ENCODE measurements at regions not wholly inside any gene's neighbourhood (a gene's known extent, or its start where the extent isn't known, plus 50 kb on each side); places are given as distances from the start of the nearest gene placed in this dataset.

DNA sequence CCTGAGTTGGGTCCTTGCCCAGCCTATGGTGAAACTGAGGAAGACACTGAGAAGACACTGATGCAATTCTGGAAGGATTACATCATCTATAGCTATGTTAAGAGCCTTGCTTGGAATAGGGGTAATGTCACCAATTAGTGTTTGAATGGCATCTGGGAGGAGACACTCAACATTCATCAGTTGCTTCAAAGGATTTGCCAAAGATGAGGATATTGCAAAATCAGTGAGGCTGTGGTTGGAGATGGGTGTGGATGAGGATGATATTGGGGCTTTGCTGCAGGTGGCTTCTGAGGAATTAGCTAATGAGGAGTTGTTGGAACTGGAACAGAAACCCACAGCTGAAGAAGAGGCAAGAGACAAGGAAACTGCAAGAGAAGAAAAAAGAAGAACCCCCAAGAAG lies 146.7 kb upstream of the SP4 start:
- H3K27me3 Mint-ChIP-seq (ENCODE audit: low read depth, poor library complexity) = peaks cover 3% of the 10 kb centered on the region
- no peak for DNase-seq
- H3K9me3 Mint-ChIP-seq = peaks cover 9% of the 10 kb centered on the region
- peaks cover 7% of the 10 kb centered on the region for H3K4me1 Mint-ChIP-seq
- H3K4me3 Mint-ChIP-seq = no peak overlapping the region
- H3K36me3 Mint-ChIP-seq (ENCODE audit: low read depth) = no peaks in the 10 kb centered on the region
- TF ChIP-seq, protein P1, sequence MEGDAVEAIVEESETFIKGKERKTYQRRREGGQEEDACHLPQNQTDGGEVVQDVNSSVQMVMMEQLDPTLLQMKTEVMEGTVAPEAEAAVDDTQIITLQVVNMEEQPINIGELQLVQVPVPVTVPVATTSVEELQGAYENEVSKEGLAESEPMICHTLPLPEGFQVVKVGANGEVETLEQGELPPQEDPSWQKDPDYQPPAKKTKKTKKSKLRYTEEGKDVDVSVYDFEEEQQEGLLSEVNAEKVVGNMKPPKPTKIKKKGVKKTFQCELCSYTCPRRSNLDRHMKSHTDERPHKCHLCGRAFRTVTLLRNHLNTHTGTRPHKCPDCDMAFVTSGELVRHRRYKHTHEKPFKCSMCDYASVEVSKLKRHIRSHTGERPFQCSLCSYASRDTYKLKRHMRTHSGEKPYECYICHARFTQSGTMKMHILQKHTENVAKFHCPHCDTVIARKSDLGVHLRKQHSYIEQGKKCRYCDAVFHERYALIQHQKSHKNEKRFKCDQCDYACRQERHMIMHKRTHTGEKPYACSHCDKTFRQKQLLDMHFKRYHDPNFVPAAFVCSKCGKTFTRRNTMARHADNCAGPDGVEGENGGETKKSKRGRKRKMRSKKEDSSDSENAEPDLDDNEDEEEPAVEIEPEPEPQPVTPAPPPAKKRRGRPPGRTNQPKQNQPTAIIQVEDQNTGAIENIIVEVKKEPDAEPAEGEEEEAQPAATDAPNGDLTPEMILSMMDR (IDR thresholded peaks at IDR 0.05) = no peak
- no peak overlapping the region for H3K27ac Mint-ChIP-seq

DNA sequence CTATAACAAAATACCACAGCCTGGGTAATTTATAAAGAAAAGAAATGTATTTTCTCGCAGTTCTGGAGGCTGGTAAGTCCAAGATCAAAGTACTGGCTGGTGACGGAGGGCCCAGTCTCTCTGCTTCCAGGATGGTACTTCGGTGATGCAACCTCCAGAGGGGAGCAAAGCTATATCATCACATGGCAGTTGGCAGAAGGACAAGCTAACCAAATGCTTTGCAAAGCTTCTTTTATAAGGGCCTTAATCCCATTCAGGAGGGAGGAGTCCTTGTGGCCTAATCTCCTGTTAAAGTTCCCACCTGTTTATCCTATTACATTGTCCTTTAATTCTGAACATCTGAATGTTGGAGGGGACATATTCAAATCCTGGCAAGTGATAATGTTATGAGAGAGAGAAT lies 134.1 kb upstream of the SP4 start:
- Mint-ChIP-seq H3K27ac (no peak overlapping the region), H3K9me3 (no peaks in the 10 kb centered on the region)

DNA sequence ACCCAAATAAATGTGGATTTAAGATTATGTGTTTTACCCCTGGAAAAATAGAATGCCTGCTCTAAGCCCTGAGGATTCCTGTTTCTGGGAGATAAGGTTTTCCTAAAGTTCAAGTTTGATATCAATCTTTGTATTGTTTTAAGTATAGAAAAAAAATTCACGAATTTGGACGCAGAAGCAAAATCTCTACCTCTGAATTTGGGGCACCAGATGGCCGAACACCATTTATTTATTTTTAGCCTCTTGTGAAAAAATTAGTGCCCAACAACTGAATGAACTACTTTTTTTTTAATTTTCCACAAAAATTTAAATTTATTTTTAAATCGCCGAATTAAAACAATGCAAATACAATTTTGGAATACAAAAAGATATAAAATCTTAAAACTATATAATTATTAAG lies 128.1 kb upstream of the SP4 start:
- H3K27ac Mint-ChIP-seq = no peak overlapping the region
- TF ChIP-seq, protein P1 (IDR thresholded peaks at IDR 0.05) = no peak
- H3K9me3 Mint-ChIP-seq = no peaks in the 10 kb centered on the region

More for the DNA sequence above, 134.1 kb upstream of the SP4 start:
- H3K27me3 Mint-ChIP-seq (ENCODE audit: low read depth, poor library complexity) = no peaks in the 10 kb centered on the region
- TF ChIP-seq, protein P1 (IDR thresholded peaks at IDR 0.05) = no peak
- H3K36me3 Mint-ChIP-seq (ENCODE audit: low read depth) = no peaks in the 10 kb centered on the region
- DNase-seq = no peak
- no peak overlapping the region for H3K4me3 Mint-ChIP-seq
- no peaks in the 10 kb centered on the region for H3K4me1 Mint-ChIP-seq

DNA sequence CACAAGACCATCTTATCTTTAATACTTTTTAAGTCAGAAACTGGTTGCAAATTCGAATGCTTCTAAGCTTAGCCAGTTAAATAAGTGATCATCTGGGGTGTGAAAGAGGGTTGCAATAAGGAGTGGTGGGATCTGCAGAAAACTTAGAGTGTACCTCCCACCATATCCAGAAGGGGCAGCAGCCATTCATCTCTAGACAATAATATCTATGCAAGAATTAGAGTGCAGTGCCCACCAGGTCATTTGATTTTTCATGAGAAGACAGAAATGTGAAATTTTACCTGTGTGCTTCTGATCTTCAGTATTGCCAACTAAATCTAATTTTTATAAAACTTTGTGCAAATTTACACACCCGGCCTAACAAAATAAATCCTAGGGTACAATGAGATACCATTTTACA lies 127.2 kb upstream of the SP4 start:
- Mint-ChIP-seq H3K4me1 (peaks cover 5% of the 10 kb centered on the region), H3K36me3 (ENCODE audit: low read depth) (no peaks in the 10 kb centered on the region), H3K27me3 (ENCODE audit: low read depth, poor library complexity) (no peaks in the 10 kb centered on the region), H3K9me3 (peaks cover 2% of the 10 kb centered on the region), H3K27ac (no peak overlapping the region), H3K4me3 (no peak overlapping the region)
- no peak for DNase-seq
- TF ChIP-seq, protein P1 (IDR thresholded peaks at IDR 0.05) = no peak

More for the DNA sequence above, 128.1 kb upstream of the SP4 start:
- H3K4me3 Mint-ChIP-seq = no peak overlapping the region
- H3K4me1 Mint-ChIP-seq = peaks cover 5% of the 10 kb centered on the region
- H3K27me3 Mint-ChIP-seq (ENCODE audit: low read depth, poor library complexity) = no peaks in the 10 kb centered on the region
- H3K36me3 Mint-ChIP-seq (ENCODE audit: low read depth) = no peaks in the 10 kb centered on the region
- no peak for DNase-seq

DNA sequence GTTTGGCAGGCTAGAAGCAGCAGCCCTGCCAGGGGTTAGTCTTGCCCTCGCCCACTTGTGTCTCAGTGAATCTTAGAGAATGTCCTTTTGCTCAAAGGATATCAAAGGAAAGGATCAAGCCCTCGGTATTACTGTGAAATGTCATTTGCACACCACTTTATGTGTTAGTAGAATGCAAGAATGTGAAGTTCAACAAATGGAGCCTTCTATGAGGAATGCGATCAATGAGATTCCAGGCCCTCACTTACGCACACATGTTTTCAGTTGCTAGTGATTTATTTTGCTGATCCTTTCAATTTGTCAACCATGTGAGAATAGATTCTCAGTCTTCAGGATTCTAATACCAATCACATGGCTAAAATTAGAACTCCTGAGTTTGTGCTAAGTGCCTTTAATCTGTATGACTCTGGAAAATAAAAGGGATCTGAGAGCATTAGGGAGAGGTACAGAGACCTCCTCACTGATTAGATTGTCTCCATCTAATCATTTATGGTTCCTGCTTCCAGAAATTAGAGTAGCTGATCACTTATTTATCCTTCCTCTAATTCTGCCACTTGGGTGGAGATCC lies 123.0 kb upstream of the SP4 start:
- Mint-ChIP-seq H3K27me3 (ENCODE audit: low read depth, poor library complexity) (no peaks in the 10 kb centered on the region), H3K36me3 (ENCODE audit: low read depth) (peaks cover 8% of the 10 kb centered on the region), H3K27ac (no peak overlapping the region), H3K4me3 (no peak overlapping the region), H3K4me1 (peaks cover 5% of the 10 kb centered on the region), H3K9me3 (peaks cover 30% of the 10 kb centered on the region)
- no peak for DNase-seq
- TF ChIP-seq, protein P1 (IDR thresholded peaks at IDR 0.05) = no peak

DNA sequence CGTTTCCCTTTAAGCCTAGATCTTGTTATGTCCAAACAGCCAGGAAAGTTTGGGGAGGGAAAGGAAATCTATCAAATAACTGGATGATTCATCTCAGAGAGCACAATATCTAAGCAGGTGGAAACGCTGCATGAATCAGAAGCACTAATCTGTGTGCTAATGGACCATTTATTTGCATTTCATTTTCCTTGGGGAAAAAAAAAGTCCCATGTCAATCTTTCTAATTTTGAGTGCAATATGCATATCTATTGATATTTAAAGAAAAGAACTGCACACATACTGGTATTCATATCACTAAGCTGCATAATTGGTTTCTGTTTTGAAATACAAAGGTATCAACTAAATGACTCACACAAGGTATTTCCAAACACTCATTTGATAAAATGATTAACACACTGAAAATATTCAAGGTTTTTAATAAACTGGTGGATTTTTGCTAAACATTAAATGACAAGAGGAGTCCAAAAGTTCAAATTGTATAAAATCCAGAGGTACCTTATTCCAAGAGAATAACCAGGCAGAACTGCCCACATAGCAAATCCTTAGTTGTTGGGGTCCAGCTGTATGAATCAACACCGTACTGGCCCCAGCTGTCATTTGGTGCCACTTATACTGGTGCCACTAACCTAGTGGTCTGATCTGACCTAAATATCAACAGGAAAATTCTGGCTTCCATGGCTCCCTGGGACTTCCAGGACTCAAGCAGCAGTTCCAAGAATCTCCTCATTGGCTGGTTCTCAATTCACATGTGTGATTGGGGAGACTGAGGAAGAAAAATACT lies 122.2 kb upstream of the SP4 start:
- no peak overlapping the region for H3K27ac Mint-ChIP-seq
- H3K4me3 Mint-ChIP-seq = no peak overlapping the region
- no peaks in the 10 kb centered on the region for H3K27me3 Mint-ChIP-seq (ENCODE audit: low read depth, poor library complexity)
- H3K36me3 Mint-ChIP-seq (ENCODE audit: low read depth) = peaks cover 8% of the 10 kb centered on the region
- peaks cover 30% of the 10 kb centered on the region for H3K9me3 Mint-ChIP-seq
- TF ChIP-seq, protein P1 (IDR thresholded peaks at IDR 0.05) = no peak
- no peak for DNase-seq
- peaks cover 5% of the 10 kb centered on the region for H3K4me1 Mint-ChIP-seq
